ENCODE measurements at regions not wholly inside any gene's neighbourhood (a gene's known extent, or its start where the extent isn't known, plus 50 kb on each side); places are given as distances from the start of the nearest gene placed in this dataset.

- no peak for DNase-seq (ENCODE audit: low read depth in 2 of 2)
These were observed 257.3 kb upstream of the CXCR4 start for GRCh38 chr2:136375017-136375901.

- no peak for DNase-seq (ENCODE audit: low read depth in 2 of 2)
These were observed 255.9 kb upstream of the CXCR4 start for GRCh38 chr2:136373841-136374240.

- DNase-seq (ENCODE audit: low read depth in 2 of 2) = no peak
These were observed 255.1 kb upstream of the CXCR4 start for GRCh38 chr2:136373029-136373428.

- DNase-seq (ENCODE audit: low read depth in 2 of 2) = no peak
These were observed 246.0 kb upstream of the CXCR4 start for GRCh38 chr2:136363900-136364299.

GRCh38 chr2:136363470-136363869 lies 245.5 kb upstream of the CXCR4 start:
- no peak for DNase-seq (ENCODE audit: low read depth in 2 of 2)

GRCh38 chr2:136362676-136363390 lies 244.9 kb upstream of the CXCR4 start:
- no peak for DNase-seq (ENCODE audit: low read depth in 2 of 2)

GRCh38 chr2:136361521-136361920 lies 243.6 kb upstream of the CXCR4 start:
- no peak for DNase-seq (ENCODE audit: low read depth in 2 of 2)

GRCh38 chr2:136360790-136361189 lies 242.8 kb upstream of the CXCR4 start:
- DNase-seq (ENCODE audit: low read depth in 2 of 2) = no peak

- no peak for DNase-seq (ENCODE audit: low read depth in 2 of 2)
These were observed 241.4 kb upstream of the CXCR4 start for GRCh38 chr2:136359121-136359965.

GRCh38 chr2:136358576-136358975 lies 240.6 kb upstream of the CXCR4 start:
- no peak for DNase-seq (ENCODE audit: low read depth in 2 of 2)

- no peak for DNase-seq (ENCODE audit: low read depth in 2 of 2)
These were observed 239.0 kb upstream of the CXCR4 start for GRCh38 chr2:136357007-136357380.

- no peak for DNase-seq (ENCODE audit: low read depth in 2 of 2)
These were observed 238.4 kb upstream of the CXCR4 start for GRCh38 chr2:136356125-136357006.

- no peak for DNase-seq (ENCODE audit: low read depth in 2 of 2)
These were observed 233.7 kb upstream of the CXCR4 start for GRCh38 chr2:136351684-136352083.

- no peak for DNase-seq (ENCODE audit: low read depth in 2 of 2)
These were observed 230.0 kb upstream of the CXCR4 start for GRCh38 chr2:136347981-136348380.

GRCh38 chr2:136344339-136344738 lies 226.4 kb upstream of the CXCR4 start:
- DNase-seq (ENCODE audit: low read depth in 2 of 2) = no peak

- no peak for DNase-seq (ENCODE audit: low read depth in 2 of 2)
These were observed 224.2 kb upstream of the CXCR4 start for GRCh38 chr2:136342138-136342537.

- DNase-seq (ENCODE audit: low read depth in 2 of 2) = no peak
These were observed 217.0 kb upstream of the CXCR4 start for GRCh38 chr2:136334967-136335366.

- DNase-seq (ENCODE audit: low read depth in 2 of 2) = no peak
These were observed 214.6 kb upstream of the CXCR4 start for GRCh38 chr2:136332436-136333095.

GRCh38 chr2:136331226-136331625 lies 213.3 kb upstream of the CXCR4 start:
- DNase-seq (ENCODE audit: low read depth in 2 of 2) = no peak

- no peak for DNase-seq (ENCODE audit: low read depth in 2 of 2)
These were observed 210.4 kb upstream of the CXCR4 start for GRCh38 chr2:136328207-136328795.

Measured in stimulated activated CD4-positive, alpha-beta T cell treated with anti-CD3 and anti-CD28 coated beads, Interleukin-1b, Interleukin-23, amount 100 ng/mL, for 4 hours (primary cell).